GM23248 (cell line): ENCODE measurements at regions not wholly inside any gene's neighbourhood (a gene's known extent, or its start where the extent isn't known, plus 50 kb on each side); places are given as distances from the start of the nearest gene placed in this dataset.

Source experiments
- DNase-seq: peaks from one replicate; pipeline ENCODE4 v3.0.0-alpha.2; 2015
- H2AFZ ChIP-seq: fragments of 200-600 bp; sonication (generic); 2 replicates; pipeline ENCODE4 v1.6.1; 2016; ENCODE audit warnings: antibody characterized with exemption
- H3F3A ChIP-seq: fragments of 200-600 bp; sonication (generic); 2 replicates; pipeline ENCODE4 v1.6.1; 2016; ENCODE audit warnings: mild to moderate bottlenecking, antibody characterized with exemption, mixed run types; ENCODE audit not compliant: insufficient read depth
- H3K27ac ChIP-seq: fragments of 200-600 bp; sonication (generic); 2 replicates; pipeline ENCODE4 v1.5.1; 2016; ENCODE audit warnings: mild to moderate bottlenecking
- H3K27me3 ChIP-seq: fragments of 200-600 bp; sonication (generic); replicated peaks from 2 replicates; pipeline ENCODE4 v1.6.1; 2016; ENCODE audit warnings: mild to moderate bottlenecking; ENCODE audit not compliant: insufficient read depth
- H3K36me3 ChIP-seq: fragments of 200-600 bp; sonication (generic); 2 replicates; pipeline ENCODE4 v1.6.1; 2016; ENCODE audit warnings: low read depth, mild to moderate bottlenecking
- H3K4me1 ChIP-seq: fragments of 200-600 bp; sonication (generic); 2 replicates; pipeline ENCODE4 v1.6.1; 2016; ENCODE audit warnings: mild to moderate bottlenecking; ENCODE audit not compliant: insufficient read depth
- H3K4me2 ChIP-seq: fragments of 200-600 bp; sonication (generic); one replicate; pipeline ENCODE4 v1.6.1; 2016; ENCODE audit warnings: mild to moderate bottlenecking; ENCODE audit not compliant: unreplicated experiment
- H3K4me3 ChIP-seq: fragments of 200-600 bp; sonication (generic); 2 replicates; pipeline ENCODE4 v1.5.1; 2016; ENCODE audit warnings: mild to moderate bottlenecking
- H3K79me2 ChIP-seq: fragments of 200-600 bp; sonication (generic); 2 replicates; pipeline ENCODE4 v1.6.1; 2016; ENCODE audit warnings: mild to moderate bottlenecking; ENCODE audit not compliant: insufficient read depth
- H3K9ac ChIP-seq: fragments of 200-600 bp; sonication (generic); 2 replicates; pipeline ENCODE4 v1.6.1; 2016; ENCODE audit warnings: mild to moderate bottlenecking
- H3K9me2 ChIP-seq: fragments of 200-600 bp; sonication (generic); 2 replicates; pipeline ENCODE4 v1.6.1; 2016; ENCODE audit warnings: mixed run types, mild to moderate bottlenecking, moderate library complexity; ENCODE audit not compliant: insufficient read depth
- H3K9me3 ChIP-seq: fragments of 200-600 bp; sonication (generic); one replicate; pipeline ENCODE4 v1.6.1; 2017; ENCODE audit warnings: low read depth
- H4K20me1 ChIP-seq: fragments of 200-600 bp; sonication (generic); 2 replicates; pipeline ENCODE4 v1.6.0; 2016; ENCODE audit not compliant: insufficient read depth
- EZH2 ChIP-seq: fragments of 200-600 bp; sonication (generic); IDR thresholded peaks from 2 replicates; pipeline ENCODE4 v1.6.1; 2018; ENCODE audit warnings: antibody characterized with exemption, mild to moderate bottlenecking; ENCODE audit not compliant: insufficient read depth, poor library complexity, severe bottlenecking
- EZH2phosphoT487 ChIP-seq: fragments of 200-600 bp; sonication (generic); IDR thresholded peaks from 2 replicates; pipeline ENCODE4 v1.6.1; 2018; ENCODE audit warnings: antibody characterized with exemption, moderate library complexity, mild to moderate bottlenecking, low read depth; ENCODE audit not compliant: insufficient read depth
- WGBS, 2 experiments: methylation state at CpG; one replicate each; pipeline ENCODE4 v1.1.6; 2015 to 2017; ENCODE audit warnings: low lambda C conversion rate in 2 of 2, low coverage in 1 of 2; ENCODE audit errors: missing lambda C conversion rate in 2 of 2; 5-methylcytosine and 5-hydroxymethylcytosine counted together
- in situ Hi-C: fragments of 300-500 bp; cut with MboI; formaldehyde crosslinking; loops from 2 replicates; pipeline ENCODE4 v1.15.0; 2020

DNA sequence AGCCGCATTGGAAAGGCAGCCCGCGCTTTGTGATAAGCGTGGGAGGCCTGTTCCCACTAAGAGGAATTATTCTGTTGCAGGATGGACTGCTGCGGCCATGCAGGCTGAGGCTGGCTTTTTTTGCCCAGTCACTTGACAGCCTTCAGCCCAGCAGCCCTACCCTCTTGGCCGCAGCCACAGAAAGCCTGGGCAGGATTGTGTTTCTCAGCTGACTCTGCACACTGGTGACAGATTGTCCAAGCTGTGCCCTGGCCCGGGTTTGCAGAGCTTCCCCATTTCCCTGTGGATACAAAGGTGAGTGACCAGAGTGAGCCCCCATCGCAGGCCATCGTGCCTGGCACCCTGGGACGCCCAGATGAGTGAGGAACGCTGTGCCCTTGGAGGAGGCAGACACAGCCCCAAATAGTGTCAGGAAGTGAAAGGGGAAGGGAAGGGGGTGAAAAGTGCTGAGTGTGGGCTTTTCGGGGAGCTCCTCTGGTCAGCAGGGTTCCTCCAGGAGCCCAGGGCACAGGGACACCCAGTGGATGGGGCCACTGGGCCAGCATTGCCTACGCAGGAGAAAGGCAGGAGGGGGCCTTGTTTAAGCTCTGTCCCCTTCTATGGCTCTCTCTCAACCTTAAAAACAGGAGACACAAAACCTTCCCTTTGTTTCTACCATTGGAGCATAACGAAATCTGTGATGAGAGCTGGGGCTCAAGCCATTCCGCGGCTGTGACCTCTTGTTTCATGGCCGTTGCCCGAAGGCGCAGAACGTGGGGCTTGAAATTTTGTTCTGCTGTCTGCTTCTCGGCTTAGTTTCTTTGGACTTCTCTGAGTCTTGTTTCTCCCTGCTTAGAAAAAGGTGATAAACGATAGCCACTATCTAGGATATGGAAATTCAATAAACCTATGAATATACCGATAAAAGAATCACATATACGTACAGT is 91.5 kb upstream of the MEF2A start:
- Histone ChIP-seq H2AFZ (no peak overlapping the region), H3F3A (peaks cover 22% of the 10 kb centered on the region), H3K4me3 (no peak overlapping the region)

DNA sequence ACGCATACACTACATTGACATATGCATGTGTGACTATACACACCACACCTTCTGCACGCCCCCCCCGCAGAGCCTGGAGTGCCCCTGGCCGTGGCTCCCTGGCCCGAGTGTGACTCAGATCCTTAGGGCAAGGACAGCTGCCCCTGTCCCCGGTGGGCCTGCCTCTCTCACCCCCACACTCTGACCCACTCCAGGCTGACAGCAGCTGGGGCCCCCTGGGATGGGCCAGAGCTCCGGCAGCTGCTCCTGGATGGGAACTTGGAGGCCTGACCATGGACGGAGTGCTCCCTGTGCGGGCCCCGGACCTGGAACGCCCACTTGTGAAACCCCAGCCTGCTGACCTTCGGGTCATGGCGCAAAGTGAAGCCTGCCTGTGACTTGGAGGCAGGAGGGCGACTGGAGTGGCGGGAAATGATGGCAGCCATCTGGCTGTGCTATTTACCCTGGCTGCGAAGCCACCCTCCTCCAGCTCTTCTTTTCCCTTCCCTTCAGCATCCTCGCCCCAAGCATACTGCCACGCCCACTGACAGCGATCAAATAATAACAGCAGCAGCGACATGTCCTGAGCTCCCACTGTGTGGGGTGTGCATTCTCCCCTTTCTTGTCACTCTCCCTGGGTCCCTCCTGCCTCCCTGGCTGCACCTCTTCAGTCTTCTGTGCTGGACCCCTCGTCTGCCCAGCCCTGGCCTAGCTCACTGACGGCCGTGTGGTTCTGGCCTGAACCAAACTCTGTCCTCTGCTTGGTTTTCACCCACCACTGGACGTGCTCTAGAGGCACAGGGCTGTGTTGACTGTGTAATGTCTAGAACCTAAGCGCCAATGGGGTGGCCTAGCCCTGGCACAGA is 90.7 kb upstream of the MEF2A start:
- Histone ChIP-seq H4K20me1 (no peaks in the 10 kb centered on the region), H3K27ac (no peak overlapping the region), H3K4me1 (peaks cover 15% of the 10 kb centered on the region), H3K79me2 (no peaks in the 10 kb centered on the region), H3F3A (peaks cover 22% of the 10 kb centered on the region), H2AFZ (no peak overlapping the region), H3K9me3 (no peaks in the 10 kb centered on the region), H3K27me3 (no peaks in the 10 kb centered on the region), H3K36me3 (no peaks in the 10 kb centered on the region), H3K9ac (no peak overlapping the region), H3K9me2 (no peaks in the 10 kb centered on the region), H3K4me2 (no peak overlapping the region), H3K4me3 (no peak overlapping the region)
- TF ChIP-seq EZH2phosphoT487 (no peak), EZH2 (no peak)
- in situ Hi-C loops: no loop called here
- 78 to 79% methylated on average over 25 of the region's 25 CpGs for WGBS, 2 experiments
- no peak for DNase-seq

More for the DNA sequence above, 91.5 kb upstream of the MEF2A start:
- no peaks in the 10 kb centered on the region for H3K36me3 ChIP-seq
- in situ Hi-C loops: no loop called here
- H3K4me2 ChIP-seq: no peak overlapping the region
- 81% methylated on average over 24 of the region's 24 CpGs for WGBS, 2 experiments
- peaks cover 15% of the 10 kb centered on the region for H3K4me1 ChIP-seq
- H3K9me2 ChIP-seq: no peaks in the 10 kb centered on the region
- H3K9ac ChIP-seq: no peak overlapping the region
- no peaks in the 10 kb centered on the region for H3K79me2 ChIP-seq
- no peaks in the 10 kb centered on the region for H3K9me3 ChIP-seq
- no peak overlapping the region for H3K27ac ChIP-seq
- H4K20me1 ChIP-seq: no peaks in the 10 kb centered on the region
- TF ChIP-seq EZH2phosphoT487 (no peak), EZH2 (no peak)
- no peak for DNase-seq
- H3K27me3 ChIP-seq: no peaks in the 10 kb centered on the region

DNA sequence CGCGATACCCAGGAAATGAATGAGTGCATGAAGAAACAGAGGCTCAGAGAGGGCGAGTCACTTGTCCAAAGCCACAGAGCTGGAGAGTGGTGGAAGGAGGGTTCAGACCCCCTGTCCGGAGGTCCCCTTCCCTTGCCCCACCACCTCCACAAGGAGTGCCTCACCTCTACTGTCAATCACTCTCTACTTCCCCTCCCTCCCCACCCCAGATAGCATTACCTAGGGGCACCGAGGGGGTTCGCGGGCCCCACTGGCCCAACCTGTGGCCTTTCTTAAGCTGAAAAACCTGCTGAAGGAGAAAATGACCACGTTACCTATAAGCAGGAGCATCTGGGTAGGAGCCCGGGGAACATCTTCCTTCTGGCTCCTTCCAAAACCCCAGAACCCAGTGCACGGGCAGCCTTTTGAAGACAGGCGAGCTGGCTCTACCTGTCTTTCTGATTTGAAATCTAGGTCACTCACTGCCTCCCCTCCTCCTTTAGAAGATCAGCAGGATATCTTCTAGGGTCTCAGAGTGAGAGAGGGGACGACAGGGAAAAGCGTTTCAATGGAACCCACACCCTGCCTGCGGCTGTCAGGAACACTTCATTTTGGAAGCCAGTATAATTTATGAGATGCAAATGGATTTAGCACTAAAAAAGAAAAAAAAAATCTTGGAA is 89.9 kb upstream of the MEF2A start:
- Histone ChIP-seq H4K20me1 (no peaks in the 10 kb centered on the region), H3K9me3 (no peaks in the 10 kb centered on the region), H3K36me3 (no peaks in the 10 kb centered on the region), H3K27ac (peak overlapping the region; percentile 33), H3K4me3 (no peak overlapping the region), H3K79me2 (no peaks in the 10 kb centered on the region), H3K4me2 (peak overlapping the region; percentile 35), H2AFZ (no peak overlapping the region), H3K4me1 (peaks cover 15% of the 10 kb centered on the region), H3K27me3 (no peaks in the 10 kb centered on the region), H3F3A (peaks cover 22% of the 10 kb centered on the region), H3K9ac (peak overlapping the region; percentile 13; the same call in 1 of the 2 replicates), H3K9me2 (no peaks in the 10 kb centered on the region)
- in situ Hi-C loops: no loop called here
- 76 to 78% methylated on average over 14 of the region's 14 CpGs for WGBS, 2 experiments
- TF ChIP-seq EZH2 (no peak), EZH2phosphoT487 (no peak)
- no peak for DNase-seq
